ENCODE measurements at regions not wholly inside any gene's neighbourhood (a gene's known extent, or its start where the extent isn't known, plus 50 kb on each side); places are given as distances from the start of the nearest gene placed in this dataset.

GRCh38 chr22:22048981-22049531 is 66.5 kb upstream of the TOP3B start:
- TF ChIP-seq CTCF (IDR thresholded peaks at IDR 0.05) (no peak), POLR2A (IDR thresholded peaks at IDR 0.05) (no peak)

Data from testis (tissue), 2 donors.